ENCODE measurements at regions not wholly inside any gene's neighbourhood (a gene's known extent, or its start where the extent isn't known, plus 50 kb on each side); places are given as distances from the start of the nearest gene placed in this dataset.

DNA sequence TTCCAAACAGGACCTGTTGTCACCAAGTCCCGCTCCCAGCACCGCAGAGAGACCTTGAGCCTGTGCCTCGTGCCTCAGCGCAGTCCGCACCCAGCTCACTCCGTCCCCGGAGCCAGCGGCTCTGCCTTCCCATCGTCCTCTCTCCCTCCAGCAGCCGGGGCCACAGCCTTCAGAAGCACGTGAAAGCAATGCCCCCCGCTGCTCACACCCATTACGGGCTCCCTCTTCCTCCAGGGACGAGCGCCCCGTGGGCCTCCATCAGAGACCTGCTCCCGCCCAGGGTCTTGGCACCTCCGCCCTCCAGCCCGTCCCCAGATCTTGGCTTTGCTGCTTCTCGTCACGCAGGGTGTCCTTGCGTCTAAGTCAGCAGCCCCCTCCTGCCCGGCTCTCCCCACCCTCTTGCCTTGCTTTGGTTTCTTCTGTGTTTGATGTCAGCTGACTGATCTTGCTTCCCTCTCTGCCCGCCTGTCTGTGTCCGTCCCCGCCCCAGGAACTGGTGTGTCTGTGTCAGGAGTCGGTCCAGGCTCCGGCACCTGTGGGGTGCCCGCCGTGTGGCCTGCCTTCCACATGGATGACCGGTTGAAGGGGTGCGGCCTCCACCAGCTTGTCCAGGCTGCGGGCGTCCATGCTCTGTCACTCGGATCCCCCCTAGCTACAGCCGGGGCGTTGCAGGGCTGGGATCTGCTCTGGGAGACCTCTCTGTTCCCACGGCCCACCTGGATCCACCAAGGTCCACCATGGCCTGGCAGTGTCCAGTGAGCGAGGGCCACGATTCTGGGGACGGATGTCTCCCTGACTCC is 61.9 kb downstream of the FOXL3 start:
- Histone ChIP-seq H3K36me3 (no peaks in the 10 kb centered on the region), H3K9me3 (no peaks in the 10 kb centered on the region), H3K27ac (no peak overlapping the region), H3K27me3 (no peaks in the 10 kb centered on the region), H3K4me1 (no peaks in the 10 kb centered on the region), H3K4me3 (peak overlapping the region in 1 of 3 donors; percentile 17)
- intact Hi-C loops (cut with DNase I; ENCODE audit: low total_unique reads): no loop called here
- TF ChIP-seq, protein P1, sequence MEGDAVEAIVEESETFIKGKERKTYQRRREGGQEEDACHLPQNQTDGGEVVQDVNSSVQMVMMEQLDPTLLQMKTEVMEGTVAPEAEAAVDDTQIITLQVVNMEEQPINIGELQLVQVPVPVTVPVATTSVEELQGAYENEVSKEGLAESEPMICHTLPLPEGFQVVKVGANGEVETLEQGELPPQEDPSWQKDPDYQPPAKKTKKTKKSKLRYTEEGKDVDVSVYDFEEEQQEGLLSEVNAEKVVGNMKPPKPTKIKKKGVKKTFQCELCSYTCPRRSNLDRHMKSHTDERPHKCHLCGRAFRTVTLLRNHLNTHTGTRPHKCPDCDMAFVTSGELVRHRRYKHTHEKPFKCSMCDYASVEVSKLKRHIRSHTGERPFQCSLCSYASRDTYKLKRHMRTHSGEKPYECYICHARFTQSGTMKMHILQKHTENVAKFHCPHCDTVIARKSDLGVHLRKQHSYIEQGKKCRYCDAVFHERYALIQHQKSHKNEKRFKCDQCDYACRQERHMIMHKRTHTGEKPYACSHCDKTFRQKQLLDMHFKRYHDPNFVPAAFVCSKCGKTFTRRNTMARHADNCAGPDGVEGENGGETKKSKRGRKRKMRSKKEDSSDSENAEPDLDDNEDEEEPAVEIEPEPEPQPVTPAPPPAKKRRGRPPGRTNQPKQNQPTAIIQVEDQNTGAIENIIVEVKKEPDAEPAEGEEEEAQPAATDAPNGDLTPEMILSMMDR (IDR thresholded peaks at IDR 0.05): no peak
- TF ChIP-seq POLR2AphosphoS5 (IDR thresholded peaks at IDR 0.05) (no peak), POLR2A (IDR thresholded peaks at IDR 0.05) (no peak)
- no peak for DNase-seq (ENCODE audit: low spot score in 2 of 2)

DNA sequence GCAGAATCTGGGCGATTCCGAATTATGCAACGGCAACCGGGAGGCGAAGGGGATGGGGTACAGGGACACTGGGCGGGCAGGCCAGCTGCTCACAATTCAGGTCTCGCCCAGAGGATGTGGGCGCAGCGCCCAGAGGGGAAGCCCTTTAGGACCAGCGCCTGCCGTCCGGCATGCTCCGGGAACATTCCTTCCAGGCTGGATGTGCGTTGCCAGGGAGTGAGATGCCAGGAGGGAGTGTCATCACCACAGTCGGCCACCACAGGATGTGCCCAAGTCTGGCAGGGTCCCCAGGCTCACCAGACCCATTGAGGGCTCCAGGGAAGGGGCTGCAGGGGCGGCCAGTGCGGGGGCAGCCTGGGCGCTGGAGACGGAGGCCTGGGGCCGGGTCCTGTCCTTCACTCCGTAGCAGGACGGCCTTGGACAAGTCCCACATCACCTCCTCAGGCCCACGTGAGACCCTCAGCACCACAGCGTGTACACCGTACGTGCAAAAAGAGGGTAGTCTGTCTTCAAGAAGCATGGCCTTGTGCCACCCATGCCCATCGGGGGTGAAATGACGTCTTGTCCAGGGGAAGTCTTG is 63.9 kb downstream of the FOXL3 start:
- no peaks in the 10 kb centered on the region for H3K27me3 ChIP-seq
- intact Hi-C loops (cut with DNase I; ENCODE audit: low total_unique reads): no loop called here
- peak overlapping the region; percentile 10 to 25 for H3K27ac ChIP-seq
- no peak overlapping the region for H3K4me3 ChIP-seq
- H3K4me1 ChIP-seq: peaks cover 0 to 4% of the 10 kb centered on the region in 2 donors
- DNase-seq (ENCODE audit: low spot score in 2 of 2): peak in 1 of 2 donors; percentile 93
- peak; percentile 24 to 51 (median 39) for TF ChIP-seq POLR2AphosphoS5 (IDR thresholded peaks at IDR 0.05)
- TF ChIP-seq, protein P1 (IDR thresholded peaks at IDR 0.05): no peak
- H3K36me3 ChIP-seq: no peaks in the 10 kb centered on the region
- H3K9me3 ChIP-seq: no peaks in the 10 kb centered on the region

DNA sequence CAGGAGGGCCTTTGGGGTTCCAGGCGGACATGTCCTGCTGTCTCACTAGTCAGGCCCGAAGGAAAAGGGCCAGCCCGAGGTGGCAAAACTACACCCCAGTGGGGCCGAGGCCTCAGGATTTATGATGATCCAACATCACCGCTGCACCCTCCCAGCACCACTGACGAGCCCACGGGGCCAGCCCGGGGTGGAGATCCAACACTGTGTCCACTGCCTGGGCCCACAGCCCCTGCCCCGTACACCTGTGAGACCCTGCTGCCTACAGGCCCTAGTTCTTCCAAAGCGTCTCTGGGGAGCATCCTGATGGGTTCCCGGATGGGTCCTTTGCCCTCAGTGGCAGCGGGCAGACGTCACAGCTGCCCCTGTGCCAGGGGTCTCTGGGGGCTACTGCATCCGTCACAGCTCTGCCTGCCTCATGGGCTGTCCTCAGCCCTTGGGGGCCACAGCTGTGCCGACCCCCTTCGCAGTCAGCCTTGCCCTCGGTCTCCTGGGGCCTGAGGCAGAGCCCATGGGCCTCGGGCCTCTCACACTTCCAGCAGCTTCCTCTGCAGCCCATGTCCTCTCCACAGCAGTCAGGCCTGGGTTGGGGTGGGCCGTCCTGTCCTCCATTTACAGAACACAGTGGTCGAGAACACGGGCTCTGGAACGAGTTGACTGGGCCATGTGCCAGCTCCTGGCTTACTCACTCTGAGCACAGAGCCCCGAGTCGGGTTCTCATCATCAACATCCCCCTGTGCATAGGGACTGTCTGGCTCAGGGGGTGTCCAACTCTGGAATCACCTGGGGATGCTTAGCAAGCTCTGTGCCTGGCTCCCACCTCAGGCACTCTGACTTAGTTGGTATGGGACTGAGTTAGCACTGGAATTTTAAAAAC is 64.9 kb downstream of the FOXL3 start:
- H3K36me3 ChIP-seq: no peaks in the 10 kb centered on the region
- no peaks in the 10 kb centered on the region for H3K9me3 ChIP-seq
- peaks cover 0 to 4% of the 10 kb centered on the region in 2 donors for H3K4me1 ChIP-seq
- DNase-seq (ENCODE audit: low spot score in 2 of 2): no peak
- intact Hi-C loops (cut with DNase I; ENCODE audit: low total_unique reads): loop anchor here (5.0 kb wide), 1 partner anchor 797 kb away; no protein-coding TSS in a partner anchor
- no peak overlapping the region for H3K4me3 ChIP-seq
- H3K27me3 ChIP-seq: peaks cover 0 to 9% of the 10 kb centered on the region in 2 donors
- H3K27ac ChIP-seq: no peak overlapping the region
- no peak for TF ChIP-seq POLR2A (IDR thresholded peaks at IDR 0.05)
- no peak for TF ChIP-seq POLR2AphosphoS5 (IDR thresholded peaks at IDR 0.05)
- TF ChIP-seq, protein P1 (IDR thresholded peaks at IDR 0.05): no peak

DNA sequence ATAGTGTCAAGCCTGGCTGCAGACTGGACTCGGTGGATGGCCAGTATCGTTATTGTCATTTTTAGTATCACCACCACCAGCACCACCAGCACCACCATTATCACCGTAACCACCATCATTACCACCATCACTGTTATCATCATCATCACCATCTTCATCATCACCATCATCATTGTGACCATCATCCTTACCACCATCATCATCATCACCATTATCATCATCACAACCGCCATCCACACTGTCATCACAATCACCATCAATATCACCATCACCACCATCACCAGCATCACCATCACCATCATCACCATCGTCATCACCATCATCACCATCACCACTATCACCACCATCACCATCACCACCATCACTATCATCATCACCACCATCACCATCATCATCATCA is 65.6 kb downstream of the FOXL3 start:
- intact Hi-C loops (cut with DNase I; ENCODE audit: low total_unique reads): loop anchor here (5.0 kb wide), 1 partner anchor 797 kb away; no protein-coding TSS in a partner anchor
- H3K27ac ChIP-seq: no peak overlapping the region
- H3K27me3 ChIP-seq: peaks cover 0 to 16% of the 10 kb centered on the region in 2 donors
- TF ChIP-seq POLR2A (IDR thresholded peaks at IDR 0.05) (no peak), POLR2AphosphoS5 (IDR thresholded peaks at IDR 0.05) (no peak)
- TF ChIP-seq, protein P1 (IDR thresholded peaks at IDR 0.05): no peak
- no peak overlapping the region for H3K4me3 ChIP-seq
- H3K9me3 ChIP-seq: no peaks in the 10 kb centered on the region
- no peaks in the 10 kb centered on the region for H3K36me3 ChIP-seq
- peaks cover 0 to 4% of the 10 kb centered on the region in 2 donors for H3K4me1 ChIP-seq
- DNase-seq (ENCODE audit: low spot score in 2 of 2): no peak

All from breast epithelium (tissue), 4 donors.